ENCODE measurements at regions not wholly inside any gene's neighbourhood (a gene's known extent, or its start where the extent isn't known, plus 50 kb on each side); places are given as distances from the start of the nearest gene placed in this dataset.

DNA sequence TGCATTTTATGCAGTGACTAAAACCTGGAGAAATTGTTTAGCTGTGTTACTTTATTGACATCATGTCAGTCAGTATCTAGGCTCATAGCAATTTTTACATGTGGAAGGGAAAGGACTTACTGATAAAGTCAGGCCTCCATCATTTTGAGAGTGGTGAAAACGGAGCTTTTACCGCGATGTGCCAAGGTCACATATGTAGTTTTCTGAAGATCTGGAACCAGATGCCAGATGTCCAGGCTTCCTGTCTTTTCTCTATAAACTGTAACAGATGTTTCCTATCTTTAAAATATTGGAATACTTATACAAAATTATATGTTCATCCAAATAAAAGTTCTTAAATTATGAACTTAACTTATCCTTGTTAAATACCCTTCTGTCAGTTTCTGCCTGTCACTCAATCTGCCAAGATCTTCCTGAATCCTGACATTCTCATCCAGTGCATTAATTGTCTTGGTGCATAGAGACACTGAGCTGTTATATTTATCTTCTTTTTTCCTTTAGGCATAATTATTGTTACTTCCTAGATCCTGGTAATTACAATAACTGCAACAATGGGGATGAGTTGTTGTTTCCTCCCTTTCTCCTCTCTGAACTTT is 1646.2 kb upstream of the TENM3 start:
- H3K4me3 Mint-ChIP-seq (ENCODE audit: unreplicated experiment) = no peak overlapping the region
- DNase-seq (ENCODE audit: unreplicated experiment) = no peak
- CTCF ChIA-PET = no interaction called here
- no peak overlapping the region for H3K27ac Mint-ChIP-seq (ENCODE audit: low read depth, unreplicated experiment)
- H3K9me3 Mint-ChIP-seq (ENCODE audit: unreplicated experiment) = peaks cover 7% of the 10 kb centered on the region
- intact Hi-C loops (cut with micrococcal nuclease) = no loop called here
- H3K4me1 Mint-ChIP-seq (ENCODE audit: insufficient read depth, unreplicated experiment) = no peaks in the 10 kb centered on the region
- TF ChIP-seq, protein P1, sequence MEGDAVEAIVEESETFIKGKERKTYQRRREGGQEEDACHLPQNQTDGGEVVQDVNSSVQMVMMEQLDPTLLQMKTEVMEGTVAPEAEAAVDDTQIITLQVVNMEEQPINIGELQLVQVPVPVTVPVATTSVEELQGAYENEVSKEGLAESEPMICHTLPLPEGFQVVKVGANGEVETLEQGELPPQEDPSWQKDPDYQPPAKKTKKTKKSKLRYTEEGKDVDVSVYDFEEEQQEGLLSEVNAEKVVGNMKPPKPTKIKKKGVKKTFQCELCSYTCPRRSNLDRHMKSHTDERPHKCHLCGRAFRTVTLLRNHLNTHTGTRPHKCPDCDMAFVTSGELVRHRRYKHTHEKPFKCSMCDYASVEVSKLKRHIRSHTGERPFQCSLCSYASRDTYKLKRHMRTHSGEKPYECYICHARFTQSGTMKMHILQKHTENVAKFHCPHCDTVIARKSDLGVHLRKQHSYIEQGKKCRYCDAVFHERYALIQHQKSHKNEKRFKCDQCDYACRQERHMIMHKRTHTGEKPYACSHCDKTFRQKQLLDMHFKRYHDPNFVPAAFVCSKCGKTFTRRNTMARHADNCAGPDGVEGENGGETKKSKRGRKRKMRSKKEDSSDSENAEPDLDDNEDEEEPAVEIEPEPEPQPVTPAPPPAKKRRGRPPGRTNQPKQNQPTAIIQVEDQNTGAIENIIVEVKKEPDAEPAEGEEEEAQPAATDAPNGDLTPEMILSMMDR (IDR thresholded peaks at IDR 0.05; ENCODE audit: unreplicated experiment) = no peak
- no TSS peak for BruUV-seq (replicated peaks)
- no peaks in the 10 kb centered on the region for H3K27me3 Mint-ChIP-seq (ENCODE audit: insufficient read depth, unreplicated experiment)
- no peaks in the 10 kb centered on the region for H3K36me3 Mint-ChIP-seq (ENCODE audit: insufficient read depth, unreplicated experiment)
- POLR2A ChIA-PET = no interaction called here

GRCh38 chr4:180598281-180598680 is 1644.9 kb upstream of the TENM3 start:
- DNase-seq (ENCODE audit: unreplicated experiment) = no peak
- TF ChIP-seq, protein P1 (IDR thresholded peaks at IDR 0.05; ENCODE audit: unreplicated experiment) = no peak
- BruUV-seq (replicated peaks) = no TSS peak
- H3K9me3 Mint-ChIP-seq (ENCODE audit: unreplicated experiment) = peaks cover 7% of the 10 kb centered on the region
- no peak overlapping the region for H3K4me3 Mint-ChIP-seq (ENCODE audit: unreplicated experiment)
- no peaks in the 10 kb centered on the region for H3K4me1 Mint-ChIP-seq (ENCODE audit: insufficient read depth, unreplicated experiment)
- H3K27me3 Mint-ChIP-seq (ENCODE audit: insufficient read depth, unreplicated experiment) = no peaks in the 10 kb centered on the region
- POLR2A ChIA-PET = interaction anchor here (1.2 kb wide), 1 partner anchor 10 kb away, joined by 3 read pairs; no protein-coding TSS in a partner anchor
- no peaks in the 10 kb centered on the region for H3K36me3 Mint-ChIP-seq (ENCODE audit: insufficient read depth, unreplicated experiment)
- intact Hi-C loops (cut with micrococcal nuclease) = no loop called here
- H3K27ac Mint-ChIP-seq (ENCODE audit: low read depth, unreplicated experiment) = no peak overlapping the region
- CTCF ChIA-PET = interaction anchor here (0.6 to 0.7 kb wide), 2 partner anchors 255 to 446 kb away, joined by 3 to 4 read pairs; no protein-coding TSS in a partner anchor

DNA sequence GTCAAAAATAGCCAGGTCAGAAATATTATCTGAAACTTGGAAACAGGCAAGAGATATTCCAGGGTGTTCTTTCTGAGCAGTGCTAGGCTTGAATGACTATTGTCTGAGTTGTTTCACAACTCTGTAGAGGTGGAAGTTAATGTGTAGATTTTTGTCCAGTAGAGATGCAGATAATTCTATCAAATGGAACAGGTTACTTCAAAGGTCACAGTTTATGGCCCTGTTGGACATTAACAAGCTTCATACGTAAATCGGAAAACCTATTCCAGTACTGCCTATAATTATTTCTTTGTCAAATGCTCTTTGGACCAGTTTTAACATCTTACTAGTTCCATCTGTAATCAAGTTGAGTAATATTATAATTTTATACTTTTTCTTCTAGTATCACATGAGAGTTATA is 1639.4 kb upstream of the TENM3 start:
- H3K27ac Mint-ChIP-seq (ENCODE audit: low read depth, unreplicated experiment) = no peak overlapping the region
- TF ChIP-seq, protein P1 (IDR thresholded peaks at IDR 0.05; ENCODE audit: unreplicated experiment) = no peak
- BruUV-seq (replicated peaks) = no TSS peak
- POLR2A ChIA-PET = interaction anchor here (0.6 kb wide), 1 partner anchor 13 kb away, joined by 3 read pairs; no protein-coding TSS in a partner anchor
- DNase-seq (ENCODE audit: unreplicated experiment) = no peak
- CTCF ChIA-PET = no interaction called here
- H3K4me1 Mint-ChIP-seq (ENCODE audit: insufficient read depth, unreplicated experiment) = no peaks in the 10 kb centered on the region
- no peak overlapping the region for H3K4me3 Mint-ChIP-seq (ENCODE audit: unreplicated experiment)
- intact Hi-C loops (cut with micrococcal nuclease) = no loop called here
- H3K9me3 Mint-ChIP-seq (ENCODE audit: unreplicated experiment) = peaks cover 5% of the 10 kb centered on the region
- no peaks in the 10 kb centered on the region for H3K27me3 Mint-ChIP-seq (ENCODE audit: insufficient read depth, unreplicated experiment)
- H3K36me3 Mint-ChIP-seq (ENCODE audit: insufficient read depth, unreplicated experiment) = no peaks in the 10 kb centered on the region

- peak overlapping the region; percentile 2 for H3K4me3 Mint-ChIP-seq (ENCODE audit: unreplicated experiment)
- H3K27me3 Mint-ChIP-seq (ENCODE audit: insufficient read depth, unreplicated experiment) = no peaks in the 10 kb centered on the region
- H3K27ac Mint-ChIP-seq (ENCODE audit: low read depth, unreplicated experiment) = peak overlapping the region; percentile 16
- H3K4me1 Mint-ChIP-seq (ENCODE audit: insufficient read depth, unreplicated experiment) = peaks cover 15% of the 10 kb centered on the region
- no TSS peak for BruUV-seq (replicated peaks)
- no peaks in the 10 kb centered on the region for H3K36me3 Mint-ChIP-seq (ENCODE audit: insufficient read depth, unreplicated experiment)
- intact Hi-C loops (cut with micrococcal nuclease) = no loop called here
- DNase-seq (ENCODE audit: unreplicated experiment) = peak; percentile 50
- CTCF ChIA-PET = interaction anchor here (1.3 to 1.4 kb wide), 2 partner anchors 27 to 56 kb away, joined by 4 read pairs; no protein-coding TSS in a partner anchor
- TF ChIP-seq, protein P1 (IDR thresholded peaks at IDR 0.05; ENCODE audit: unreplicated experiment) = no peak
- POLR2A ChIA-PET = interaction anchor here (1.0 kb wide), 1 partner anchor 49 kb away, joined by 3 read pairs; no protein-coding TSS in a partner anchor
- H3K9me3 Mint-ChIP-seq (ENCODE audit: unreplicated experiment) = no peaks in the 10 kb centered on the region
Observed at GRCh38 chr4:180610324-180610723, 1632.9 kb upstream of the TENM3 start.
